Common myeloid progenitor, CD34-positive (primary cell): ENCODE measurements at regions not wholly inside any gene's neighbourhood (a gene's known extent, or its start where the extent isn't known, plus 50 kb on each side); places are given as distances from the start of the nearest gene placed in this dataset.
"Not testable (repeated sequence)": the region's sequence is repeated elsewhere in the genome, so short reads cannot be mapped to it uniquely, and the experiment has no call there.

Experiments
- CTCF ChIA-PET: fragments of 350-600 bp; sonication (Branson Sonifier 250); formaldehyde crosslinking; loops from one replicate; lab custom pipeline; 2021; ENCODE audit warnings: antibody characterized with exemption; lab: Charles Lee
- POLR2A ChIA-PET: fragments of 350-600 bp; sonication (Branson Sonifier 250); formaldehyde crosslinking; loops from one replicate; lab custom pipeline; 2021; ENCODE audit warnings: antibody characterized with exemption; lab: Charles Lee
- DNase-seq, 3 donors: peaks; one replicate each; pipeline versions ENCODE4 v3.0.0 to v3.0.0-alpha.2; 2013
- H3K27ac ChIP-seq, 2 experiments: 1 replicate in 1 of 2; 2 replicates in 1 of 2; pipeline ENCODE4 v1.7.0; 2013; ENCODE audit warnings: inconsistent platforms in 2 of 2, low read length in 2 of 2, mild to moderate bottlenecking in 2 of 2, low read depth in 1 of 2, moderate library complexity in 1 of 2; ENCODE audit not compliant: severe bottlenecking in 2 of 2, insufficient read depth in 1 of 2, poor library complexity in 1 of 2
- H3K27me3 ChIP-seq, 5 experiments: replicated peaks in 2 of 5; 1 replicate in 3 of 5; 2 replicates in 2 of 5; pipeline versions ENCODE4 v1.6.1 to v1.7.0; 2013; ENCODE audit warnings: low read length in 4 of 5, mild to moderate bottlenecking in 2 of 5, moderate library complexity in 2 of 5, inconsistent platforms in 1 of 5; ENCODE audit not compliant: insufficient read depth in 5 of 5, control insufficient read depth in 4 of 5
- H3K36me3 ChIP-seq, 4 experiments: 1 replicate in 2 of 4; 2 replicates in 2 of 4; pipeline versions ENCODE4 v1.6.1 to v1.7.0; 2013; ENCODE audit warnings: low read length in 3 of 4, control low read depth in 1 of 4, mild to moderate bottlenecking in 1 of 4; ENCODE audit not compliant: control insufficient read depth in 4 of 4, insufficient read depth in 4 of 4
- H3K4me1 ChIP-seq, 4 experiments: 1 replicate in 3 of 4; 2 replicates in 1 of 4; pipeline versions ENCODE4 v1.6.1 to v1.7.1; 2013; ENCODE audit warnings: low read length in 3 of 4, mild to moderate bottlenecking in 3 of 4, control low read depth in 1 of 4, inconsistent platforms in 1 of 4, moderate library complexity in 1 of 4; ENCODE audit not compliant: control insufficient read depth in 4 of 4, insufficient read depth in 4 of 4; ENCODE audit errors: control extremely low read depth in 1 of 4
- H3K4me3 ChIP-seq, 7 experiments: 1 replicate in 4 of 7; 2 replicates in 3 of 7; pipeline versions ENCODE4 v1.5.1 to v1.7.0; 2013; ENCODE audit warnings: mild to moderate bottlenecking in 7 of 7, low read length in 6 of 7, moderate library complexity in 6 of 7, inconsistent platforms in 2 of 7, low read depth in 2 of 7, control low read depth in 1 of 7; ENCODE audit not compliant: insufficient read depth in 4 of 7, control insufficient read depth in 1 of 7; ENCODE audit errors: extremely low read depth in 1 of 7
- H3K9me3 ChIP-seq, 5 experiments: 1 replicate in 4 of 5; 2 replicates in 1 of 5; pipeline versions ENCODE4 v1.6.1 to v1.7.1; 2013; ENCODE audit warnings: low read length in 4 of 5, mild to moderate bottlenecking in 2 of 5, inconsistent platforms in 1 of 5, low read depth in 1 of 5, moderate library complexity in 1 of 5; ENCODE audit not compliant: control insufficient read depth in 4 of 5, insufficient read depth in 2 of 5; ENCODE audit errors: control extremely low read depth in 1 of 5
- WGBS: methylation state at CpG from one replicate; pipeline ENCODE4 v1.1.5; 2013; ENCODE audit not compliant: insufficient coverage; 5-methylcytosine and 5-hydroxymethylcytosine counted together

GRCh38 chr7:104074529-104074928 lies 85.1 kb upstream of the RELN start:
- no peaks in the 10 kb centered on the region for H3K9me3 ChIP-seq
- H3K27ac ChIP-seq: no peak overlapping the region
- H3K27me3 ChIP-seq: peaks cover 0 to 2% (median 0%) of the 10 kb centered on the region in 5 experiments
- H3K4me1 ChIP-seq: no peaks in the 10 kb centered on the region
- H3K36me3 ChIP-seq: no peaks in the 10 kb centered on the region
- H3K4me3 ChIP-seq: no peak overlapping the region
- no peak for DNase-seq
- ChIA-PET CTCF (no interaction called here), POLR2A (no interaction called here)
- 23% methylated on average over 1 of the region's 1 CpG for WGBS

GRCh38 chr7:104071641-104072040 lies 82.2 kb upstream of the RELN start:
- DNase-seq, CTCF ChIA-PET, H3K9me3 ChIP-seq, H3K36me3 ChIP-seq, H3K4me3 ChIP-seq, POLR2A ChIA-PET, H3K4me1 ChIP-seq, H3K27ac ChIP-seq, H3K27me3 ChIP-seq: not testable (repeated sequence)
- 99% methylated on average over 22 of the region's 25 CpGs for WGBS

GRCh38 chr7:104065491-104065890 lies 76.0 kb upstream of the RELN start:
- no peaks in the 10 kb centered on the region for H3K27me3 ChIP-seq
- H3K36me3 ChIP-seq: no peaks in the 10 kb centered on the region
- POLR2A ChIA-PET: no interaction called here
- H3K27ac ChIP-seq: no peak overlapping the region
- no peaks in the 10 kb centered on the region for H3K4me1 ChIP-seq
- CTCF ChIA-PET: no interaction called here
- peaks cover 0 to 2% (median 0%) of the 10 kb centered on the region in 5 experiments for H3K9me3 ChIP-seq
- no peak for DNase-seq
- no peak overlapping the region for H3K4me3 ChIP-seq

GRCh38 chr7:104064969-104065387 lies 75.5 kb upstream of the RELN start:
- H3K36me3 ChIP-seq: no peaks in the 10 kb centered on the region
- ChIA-PET POLR2A (no interaction called here), CTCF (no interaction called here)
- H3K27ac ChIP-seq: no peak overlapping the region
- no peak for DNase-seq
- peaks cover 0 to 2% (median 0%) of the 10 kb centered on the region in 5 experiments for H3K9me3 ChIP-seq
- no peak overlapping the region for H3K4me3 ChIP-seq
- H3K4me1 ChIP-seq: no peaks in the 10 kb centered on the region
- H3K27me3 ChIP-seq: no peaks in the 10 kb centered on the region
- no CpG with 5 or more reads among the region's 1 CpG for WGBS

DNA sequence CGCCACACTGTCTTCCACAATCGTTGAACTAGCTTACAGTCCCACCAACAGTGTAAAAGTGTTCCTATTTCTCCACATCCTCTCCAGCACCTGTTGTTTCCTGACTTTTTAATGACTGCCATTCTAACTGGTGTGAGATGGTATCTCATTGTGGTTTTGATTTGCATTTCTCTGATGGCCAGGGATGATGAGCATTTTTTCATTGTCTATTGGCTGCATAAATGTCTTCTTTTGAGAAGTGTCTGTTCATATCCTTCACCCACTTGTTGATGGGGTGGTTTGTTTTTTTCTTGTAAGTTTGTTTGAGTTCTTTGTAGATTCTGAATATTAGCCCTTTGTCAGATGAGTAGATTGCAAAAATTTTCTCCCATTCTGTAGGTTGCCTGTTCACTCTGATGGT lies 74.3 kb upstream of the RELN start:
- DNase-seq, H3K9me3 ChIP-seq, H3K36me3 ChIP-seq, H3K27me3 ChIP-seq, H3K27ac ChIP-seq, POLR2A ChIA-PET, H3K4me3 ChIP-seq, CTCF ChIA-PET, H3K4me1 ChIP-seq: not testable (repeated sequence)
- WGBS: no CpG with 5 or more reads among the region's 2 CpGs

DNA sequence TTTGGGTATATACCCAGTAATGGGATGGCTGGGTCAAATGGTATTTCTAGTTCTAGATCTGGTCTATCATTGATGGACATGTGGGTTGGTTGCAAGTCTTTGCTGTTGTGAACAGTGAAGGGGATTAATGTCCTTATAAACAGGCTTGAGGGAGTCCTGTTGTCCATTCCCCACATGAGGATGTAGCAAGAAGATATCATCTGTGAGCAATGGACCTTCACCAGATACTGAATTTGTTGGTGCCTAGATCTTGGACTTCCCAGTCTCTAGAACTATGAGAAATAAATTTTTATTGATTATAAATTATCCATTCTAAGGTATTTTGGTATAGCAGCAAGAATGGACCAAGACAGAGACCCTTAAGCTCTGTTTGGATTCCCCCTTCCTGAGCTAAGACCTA lies 72.2 kb upstream of the RELN start:
- CTCF ChIA-PET: no interaction called here

GRCh38 chr7:104059837-104060236 lies 70.4 kb upstream of the RELN start:
- H3K36me3 ChIP-seq, POLR2A ChIA-PET, H3K4me3 ChIP-seq, H3K27me3 ChIP-seq, DNase-seq, H3K27ac ChIP-seq, CTCF ChIA-PET, H3K4me1 ChIP-seq, H3K9me3 ChIP-seq: not testable (repeated sequence)
- 84% methylated on average over 3 of the region's 8 CpGs for WGBS

More for the DNA sequence above, 72.2 kb upstream of the RELN start:
- H3K36me3 ChIP-seq: no peaks in the 10 kb centered on the region
- no peaks in the 10 kb centered on the region for H3K4me1 ChIP-seq
- POLR2A ChIA-PET: interaction anchor here (0.5 kb wide), 1 partner anchor 835 kb away, joined by 3 read pairs; no protein-coding TSS in a partner anchor
- no peak for DNase-seq
- no peak overlapping the region for H3K4me3 ChIP-seq
- H3K27me3 ChIP-seq: no peaks in the 10 kb centered on the region
- H3K27ac ChIP-seq: no peak overlapping the region
- H3K9me3 ChIP-seq: no peaks in the 10 kb centered on the region
